Astrocyte (in vitro differentiated cells and primary cell): ENCODE measurements at regions not wholly inside any gene's neighbourhood (a gene's known extent, or its start where the extent isn't known, plus 50 kb on each side); places are given as distances from the start of the nearest gene placed in this dataset.

Source experiments
- DNase-seq: peaks from one replicate; pipeline ENCODE4 v3.0.0-alpha.2; 2010; ENCODE audit warnings: low read depth
- FAIRE-seq: peaks from 2 replicates; lab custom pipeline; 2011; peaks lifted over from hg19 to GRCh38; lab: Jason Lieb, UNC
- H2AFZ ChIP-seq: 2 replicates; pipeline ENCODE4 v1.6.0; 2012; ENCODE audit warnings: low read depth, low read length, inconsistent platforms
- H3K27ac ChIP-seq: 2 replicates; pipeline ENCODE4 v1.5.1; 2011; ENCODE audit warnings: low read depth, low read length, inconsistent platforms
- H3K27me3 ChIP-seq: 2 replicates; pipeline ENCODE4 v1.6.0; 2011; ENCODE audit warnings: low read length, inconsistent platforms; ENCODE audit not compliant: insufficient read depth
- H3K36me3 ChIP-seq: 2 replicates; pipeline ENCODE4 v1.5.1; 2011; ENCODE audit warnings: low read length, inconsistent platforms; ENCODE audit not compliant: insufficient read depth
- H3K4me1 ChIP-seq: 2 replicates; pipeline ENCODE4 v1.5.1; 2011; ENCODE audit warnings: low read length, inconsistent platforms; ENCODE audit not compliant: insufficient read depth
- H3K4me2 ChIP-seq: 2 replicates; pipeline ENCODE4 v1.6.0; 2012; ENCODE audit warnings: low read length, inconsistent platforms
- H3K4me3 ChIP-seq: 2 replicates; pipeline ENCODE4 v1.5.1; 2011; ENCODE audit warnings: low read depth, mild to moderate bottlenecking, low read length, inconsistent platforms; ENCODE audit not compliant: insufficient read depth
- H3K79me2 ChIP-seq: 2 replicates; pipeline ENCODE4 v1.6.0; 2012; ENCODE audit warnings: mild to moderate bottlenecking, low read length, inconsistent platforms; ENCODE audit not compliant: insufficient read depth
- H3K9ac ChIP-seq: 2 replicates; pipeline ENCODE4 v1.6.0; 2012; ENCODE audit warnings: mild to moderate bottlenecking, low read length, inconsistent platforms
- H3K9me3 ChIP-seq: 2 replicates; pipeline ENCODE4 v1.5.1; 2012; ENCODE audit warnings: low read depth, mild to moderate bottlenecking, low read length, inconsistent platforms; ENCODE audit not compliant: insufficient read depth
- H4K20me1 ChIP-seq: 2 replicates; pipeline ENCODE4 v1.6.0; 2012; ENCODE audit warnings: low read length, inconsistent platforms; ENCODE audit not compliant: insufficient read depth
- H3K27ac Mint-ChIP-seq: one replicate; pipeline ENCODE4 v1.8.0; 2021; ENCODE audit warnings: mild to moderate bottlenecking, mixed read lengths; ENCODE audit not compliant: unreplicated experiment
- H3K27me3 Mint-ChIP-seq: one replicate; pipeline ENCODE4 v1.8.0; 2021; ENCODE audit warnings: low read depth, mixed read lengths; ENCODE audit not compliant: unreplicated experiment
- H3K36me3 Mint-ChIP-seq: one replicate; pipeline ENCODE4 v1.8.0; 2021; ENCODE audit warnings: low read depth, mixed read lengths; ENCODE audit not compliant: unreplicated experiment
- H3K4me1 Mint-ChIP-seq: one replicate; pipeline ENCODE4 v1.8.0; 2021; ENCODE audit warnings: low read depth, mixed read lengths; ENCODE audit not compliant: unreplicated experiment
- H3K4me3 Mint-ChIP-seq: one replicate; pipeline ENCODE4 v1.8.0; 2021; ENCODE audit warnings: mild to moderate bottlenecking, moderate library complexity, mixed read lengths; ENCODE audit not compliant: unreplicated experiment
- H3K9me3 Mint-ChIP-seq: one replicate; pipeline ENCODE4 v1.8.0; 2021; ENCODE audit warnings: mild to moderate bottlenecking, mixed read lengths; ENCODE audit not compliant: unreplicated experiment
- CTCF ChIP-seq: IDR thresholded peaks from 2 replicates; pipeline ENCODE4 v1.5.1; 2011; ENCODE audit warnings: low read depth, mild to moderate bottlenecking, inconsistent platforms, low read length, moderate library complexity; ENCODE audit not compliant: insufficient read depth
- EZH2 ChIP-seq: IDR thresholded peaks from 2 replicates; pipeline ENCODE4 v1.6.1; 2012; ENCODE audit warnings: mild to moderate bottlenecking, low read length, inconsistent platforms; ENCODE audit not compliant: insufficient read depth

- no peaks in the 10 kb centered on the region for H3K36me3 Mint-ChIP-seq
- Histone ChIP-seq H3K27me3 (no peaks in the 10 kb centered on the region), H3K36me3 (no peaks in the 10 kb centered on the region), H3K79me2 (no peaks in the 10 kb centered on the region), H3K27ac (no peak overlapping the region), H3K9ac (no peak overlapping the region), H3K4me2 (no peak overlapping the region), H4K20me1 (no peaks in the 10 kb centered on the region), H3K4me3 (no peak overlapping the region), H2AFZ (no peak overlapping the region), H3K4me1 (no peaks in the 10 kb centered on the region), H3K9me3 (no peaks in the 10 kb centered on the region)
- no peak for DNase-seq
- no peak overlapping the region for H3K4me3 Mint-ChIP-seq
- H3K9me3 Mint-ChIP-seq, result no peaks in the 10 kb centered on the region
- TF ChIP-seq CTCF (no peak), EZH2 (no peak)
- H3K4me1 Mint-ChIP-seq, result no peaks in the 10 kb centered on the region
- no peak for FAIRE-seq
- no peaks in the 10 kb centered on the region for H3K27me3 Mint-ChIP-seq
- no peak overlapping the region for H3K27ac Mint-ChIP-seq
Observed at GRCh38 chr9:24488896-24489295, 56.8 kb downstream of the IZUMO3 start.

DNA sequence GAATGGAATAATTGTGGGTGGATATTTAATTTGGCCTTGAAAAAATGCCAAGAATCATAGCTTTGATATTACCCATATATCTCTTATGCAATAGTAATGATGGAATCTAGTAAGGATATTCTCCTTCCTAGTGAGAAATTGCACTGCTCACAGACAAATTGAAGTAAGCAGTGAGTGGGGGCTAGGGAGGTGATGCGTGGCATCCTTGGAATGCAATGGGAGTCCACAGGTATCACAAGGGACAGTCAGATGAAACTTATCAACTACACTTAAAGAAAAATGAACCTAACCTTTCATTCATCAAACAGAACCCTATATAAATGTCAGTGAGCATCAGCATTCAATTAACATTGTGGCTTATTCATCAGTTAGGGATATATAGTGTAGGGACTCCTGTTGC, 57.8 kb downstream of the IZUMO3 start:
- H3K27ac ChIP-seq, result no peak overlapping the region
- H3K9me3 ChIP-seq, result no peaks in the 10 kb centered on the region
- Mint-ChIP-seq H3K27me3 (no peaks in the 10 kb centered on the region), H3K4me3 (no peak overlapping the region), H3K27ac (no peak overlapping the region), H3K36me3 (no peaks in the 10 kb centered on the region), H3K9me3 (no peaks in the 10 kb centered on the region), H3K4me1 (no peaks in the 10 kb centered on the region)
- H3K4me2 ChIP-seq, result no peak overlapping the region
- H3K4me3 ChIP-seq, result no peak overlapping the region
- no peaks in the 10 kb centered on the region for H3K27me3 ChIP-seq
- no peaks in the 10 kb centered on the region for H3K4me1 ChIP-seq
- H4K20me1 ChIP-seq, result no peaks in the 10 kb centered on the region
- H3K36me3 ChIP-seq, result no peaks in the 10 kb centered on the region
- no peak overlapping the region for H2AFZ ChIP-seq
- no peak for DNase-seq
- no peak overlapping the region for H3K9ac ChIP-seq
- no peak for TF ChIP-seq CTCF
- no peak for TF ChIP-seq EZH2
- no peaks in the 10 kb centered on the region for H3K79me2 ChIP-seq
- no peak for FAIRE-seq

DNA sequence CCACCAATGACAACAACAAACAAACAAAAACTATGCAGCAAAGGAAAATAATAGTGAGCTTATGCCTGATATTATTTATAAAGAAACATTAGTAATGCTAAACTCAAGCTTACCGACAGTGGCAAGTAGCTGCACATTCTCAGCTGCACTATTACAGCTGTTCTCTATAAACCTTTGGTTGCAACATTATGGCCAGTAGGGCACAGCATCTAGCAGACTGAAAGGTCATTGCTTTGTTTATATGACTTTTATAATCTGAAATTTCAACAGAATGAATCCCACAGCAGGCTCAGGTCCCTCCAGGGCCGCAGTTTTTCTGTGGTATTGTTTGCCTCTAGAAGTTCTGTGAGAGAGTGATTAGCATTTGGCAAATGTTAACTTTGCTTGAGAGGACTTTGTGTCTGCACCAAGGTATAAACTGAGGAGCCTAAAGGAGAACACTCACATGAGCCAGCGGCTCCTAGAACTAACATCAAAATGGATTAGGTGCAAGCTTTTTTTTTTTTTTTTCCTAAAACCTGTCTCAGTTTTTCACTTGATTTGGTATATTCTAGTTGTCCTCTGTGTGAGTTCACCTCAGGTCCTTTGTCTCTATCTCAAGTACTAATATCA, 58.3 kb downstream of the IZUMO3 start:
- Mint-ChIP-seq H3K27ac (no peak overlapping the region), H3K4me1 (no peaks in the 10 kb centered on the region), H3K27me3 (no peaks in the 10 kb centered on the region), H3K9me3 (no peaks in the 10 kb centered on the region), H3K4me3 (no peak overlapping the region), H3K36me3 (no peaks in the 10 kb centered on the region)
- DNase-seq (no peak), FAIRE-seq (no peak)
- Histone ChIP-seq H4K20me1 (no peaks in the 10 kb centered on the region), H3K9me3 (no peaks in the 10 kb centered on the region), H2AFZ (no peak overlapping the region), H3K36me3 (no peaks in the 10 kb centered on the region), H3K9ac (no peak overlapping the region), H3K4me2 (no peak overlapping the region), H3K4me3 (no peak overlapping the region), H3K79me2 (no peaks in the 10 kb centered on the region), H3K4me1 (no peaks in the 10 kb centered on the region), H3K27ac (no peak overlapping the region), H3K27me3 (no peaks in the 10 kb centered on the region)
- TF ChIP-seq CTCF (no peak), EZH2 (no peak)
